WTC11 (cell line): ENCODE measurements at regions not wholly inside any gene's neighbourhood (a gene's known extent, or its start where the extent isn't known, plus 50 kb on each side); places are given as distances from the start of the nearest gene placed in this dataset.

Source experiments
- ATAC-seq: fragments of 200-7000 bp; cut with Tn5 transposase; 2 replicates; pipeline ENCODE4 v1.10.0; 2021; ENCODE audit warnings: mild to moderate bottlenecking, moderate library complexity
- CTCF ChIA-PET: fragments of 300-600 bp; sonication (Branson Sonifier 250); formaldehyde crosslinking; loops from one replicate; lab custom pipeline; 2021; ENCODE audit warnings: antibody characterized with exemption; lab: Charles Lee
- POLR2A ChIA-PET: fragments of 350-600 bp; sonication (Branson Sonifier 250); formaldehyde crosslinking; loops from one replicate; lab custom pipeline; 2021; ENCODE audit warnings: antibody characterized with exemption; lab: Charles Lee
- DNase-seq: peaks from one replicate; pipeline ENCODE4 v3.0.0; 2021; ENCODE audit warnings: low spot score
- H3K27ac Mint-ChIP-seq: 2 replicates; pipeline ENCODE4 v1.8.0; 2021; ENCODE audit warnings: mixed read lengths
- H3K27me3 Mint-ChIP-seq: 2 replicates; pipeline ENCODE4 v1.8.0; 2021; ENCODE audit warnings: low read depth, mild to moderate bottlenecking, moderate library complexity, mixed read lengths
- H3K36me3 Mint-ChIP-seq: 2 replicates; pipeline ENCODE4 v1.8.0; 2021; ENCODE audit warnings: mixed read lengths
- H3K4me1 Mint-ChIP-seq: 2 replicates; pipeline ENCODE4 v1.8.0; 2022; ENCODE audit warnings: mixed read lengths
- H3K4me3 Mint-ChIP-seq: 2 replicates; pipeline ENCODE4 v1.8.0; 2021; ENCODE audit warnings: mild to moderate bottlenecking, moderate library complexity, mixed read lengths
- H3K9me3 Mint-ChIP-seq: 2 replicates; pipeline ENCODE4 v1.8.0; 2021; ENCODE audit warnings: mixed read lengths
- ETV6 ChIP-seq: sonication (generic); formaldehyde crosslinking; IDR thresholded peaks from 2 replicates; pipeline ENCODE4 v1.8.1; 2022; ENCODE audit warnings: mild to moderate bottlenecking, missing genetic modification reagents
- IRF2 ChIP-seq: sonication (generic); formaldehyde crosslinking; IDR thresholded peaks from 2 replicates; pipeline ENCODE4 v1.8.0; 2022; ENCODE audit warnings: low read depth, missing genetic modification reagents, borderline replicate concordance
- NFE2L1 ChIP-seq: sonication (generic); formaldehyde crosslinking; IDR thresholded peaks from 2 replicates; pipeline ENCODE4 v1.8.1; 2023; ENCODE audit warnings: missing genetic modification reagents
- NFYB ChIP-seq: sonication (generic); formaldehyde crosslinking; conservative IDR thresholded peaks from 2 replicates; pipeline ENCODE4 v1.8.0; 2022; ENCODE audit warnings: low read depth, missing genetic modification reagents
- RELA ChIP-seq: sonication (generic); formaldehyde crosslinking; IDR thresholded peaks from 2 replicates; pipeline ENCODE4 v1.8.1; 2022; ENCODE audit warnings: missing genetic modification reagents, mild to moderate bottlenecking, borderline replicate concordance
- SMAD3 ChIP-seq: sonication (generic); formaldehyde crosslinking; IDR thresholded peaks from 2 replicates; pipeline ENCODE4 v1.8.0; 2022; ENCODE audit warnings: missing genetic modification reagents, mild to moderate bottlenecking, borderline replicate concordance
- SP1 ChIP-seq: sonication (generic); formaldehyde crosslinking; conservative IDR thresholded peaks from 2 replicates; pipeline ENCODE4 v1.8.1; 2022; ENCODE audit warnings: missing genetic modification reagents
- TCF7 ChIP-seq: sonication (generic); formaldehyde crosslinking; IDR thresholded peaks from 2 replicates; pipeline ENCODE4 v1.8.0; 2022; ENCODE audit warnings: mild to moderate bottlenecking, low read depth, missing genetic modification reagents, moderate library complexity
- TEAD4 ChIP-seq: sonication (generic); formaldehyde crosslinking; IDR thresholded peaks from 2 replicates; pipeline ENCODE4 v1.8.0; 2022; ENCODE audit warnings: mild to moderate bottlenecking, missing genetic modification reagents
- ZBTB21 ChIP-seq: sonication (generic); formaldehyde crosslinking; IDR thresholded peaks from 2 replicates; pipeline ENCODE4 v1.8.1; 2023; ENCODE audit warnings: mild to moderate bottlenecking, missing genetic modification reagents, borderline replicate concordance
- ZBTB43 ChIP-seq: sonication (generic); formaldehyde crosslinking; IDR thresholded peaks from 2 replicates; pipeline ENCODE4 v1.8.1; 2023; ENCODE audit warnings: mild to moderate bottlenecking, missing genetic modification reagents
- ZNF121 ChIP-seq: sonication (generic); formaldehyde crosslinking; IDR thresholded peaks from 2 replicates; pipeline ENCODE4 v1.8.0; 2023; ENCODE audit warnings: missing genetic modification reagents
- ZNF138 ChIP-seq: sonication (generic); formaldehyde crosslinking; conservative IDR thresholded peaks from 2 replicates; pipeline ENCODE4 v1.8.1; 2022; ENCODE audit warnings: mild to moderate bottlenecking, moderate library complexity, missing genetic modification reagents
- ZNF219 ChIP-seq: sonication (generic); formaldehyde crosslinking; IDR thresholded peaks from 2 replicates; pipeline ENCODE4 v1.8.0; 2023; ENCODE audit warnings: missing genetic modification reagents, mild to moderate bottlenecking, borderline replicate concordance
- ZNF671 ChIP-seq: fragments of 250-450 bp; sonication (Bioruptor Pico); IDR thresholded peaks from 2 replicates; pipeline ENCODE4 v1.8.0; 2021; ENCODE audit warnings: mild to moderate bottlenecking
- TF ChIP-seq, protein P1 (sequence below): sonication (generic); formaldehyde crosslinking; IDR thresholded peaks from 2 replicates; pipeline ENCODE4 v1.8.1; 2022; ENCODE audit warnings: missing genetic modification reagents, borderline replicate concordance
- TF ChIP-seq, protein P2 (sequence below): sonication (generic); formaldehyde crosslinking; conservative IDR thresholded peaks from 2 replicates; pipeline ENCODE4 v1.8.1; 2022; ENCODE audit warnings: mild to moderate bottlenecking, missing genetic modification reagents
- TF ChIP-seq, protein P3 (sequence below): fragments of 250-450 bp; sonication (Bioruptor Pico); conservative IDR thresholded peaks from 2 replicates; pipeline ENCODE4 v1.9.0; 2021; ENCODE audit warnings: mild to moderate bottlenecking
- TF ChIP-seq, protein P4 (sequence below): sonication (generic); formaldehyde crosslinking; IDR thresholded peaks from 2 replicates; pipeline ENCODE4 v1.8.0; 2023; ENCODE audit warnings: mild to moderate bottlenecking, missing genetic modification reagents
- TF ChIP-seq, protein P5 (sequence below): fragments of 250-450 bp; sonication (Bioruptor Pico); IDR thresholded peaks from 2 replicates; pipeline ENCODE4 v1.8.0; 2021; ENCODE audit warnings: mild to moderate bottlenecking
- TF ChIP-seq, protein P6 (sequence below): sonication (generic); formaldehyde crosslinking; IDR thresholded peaks from 2 replicates; pipeline ENCODE4 v1.8.0; 2022; ENCODE audit warnings: mild to moderate bottlenecking, missing genetic modification reagents
- TF ChIP-seq, protein P7 (sequence below): sonication (generic); formaldehyde crosslinking; conservative IDR thresholded peaks from 2 replicates; pipeline ENCODE4 v1.8.1; 2023; ENCODE audit warnings: mild to moderate bottlenecking, low read depth, missing genetic modification reagents, moderate library complexity

- TF ChIP-seq IRF2 (CRISPR knock-in tag) (no peak), ETV6 (CRISPR knock-in tag) (no peak), RELA (CRISPR knock-in tag) (no peak), TCF7 (CRISPR knock-in tag) (no peak), NFE2L1 (CRISPR knock-in tag) (no peak), SMAD3 (no peak), ZNF219 (CRISPR knock-in tag) (no peak), ZBTB21 (CRISPR knock-in tag) (no peak), TEAD4 (CRISPR knock-in tag) (no peak), ZNF121 (CRISPR knock-in tag) (no peak), ZBTB43 (CRISPR knock-in tag) (no peak)
- TF ChIP-seq, protein P1, sequence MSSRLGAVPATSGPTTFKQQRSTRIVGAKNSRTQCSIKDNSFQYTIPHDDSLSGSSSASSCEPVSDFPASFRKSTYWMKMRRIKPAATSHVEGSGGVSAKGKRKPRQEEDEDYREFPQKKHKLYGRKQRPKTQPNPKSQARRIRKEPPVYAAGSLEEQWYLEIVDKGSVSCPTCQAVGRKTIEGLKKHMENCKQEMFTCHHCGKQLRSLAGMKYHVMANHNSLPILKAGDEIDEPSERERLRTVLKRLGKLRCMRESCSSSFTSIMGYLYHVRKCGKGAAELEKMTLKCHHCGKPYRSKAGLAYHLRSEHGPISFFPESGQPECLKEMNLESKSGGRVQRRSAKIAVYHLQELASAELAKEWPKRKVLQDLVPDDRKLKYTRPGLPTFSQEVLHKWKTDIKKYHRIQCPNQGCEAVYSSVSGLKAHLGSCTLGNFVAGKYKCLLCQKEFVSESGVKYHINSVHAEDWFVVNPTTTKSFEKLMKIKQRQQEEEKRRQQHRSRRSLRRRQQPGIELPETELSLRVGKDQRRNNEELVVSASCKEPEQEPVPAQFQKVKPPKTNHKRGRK (CRISPR knock-in tag) = no peak
- TF ChIP-seq, protein P2, sequence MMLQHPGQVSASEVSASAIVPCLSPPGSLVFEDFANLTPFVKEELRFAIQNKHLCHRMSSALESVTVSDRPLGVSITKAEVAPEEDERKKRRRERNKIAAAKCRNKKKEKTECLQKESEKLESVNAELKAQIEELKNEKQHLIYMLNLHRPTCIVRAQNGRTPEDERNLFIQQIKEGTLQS (CRISPR knock-in tag) = no peak
- TF ChIP-seq, protein P3, sequence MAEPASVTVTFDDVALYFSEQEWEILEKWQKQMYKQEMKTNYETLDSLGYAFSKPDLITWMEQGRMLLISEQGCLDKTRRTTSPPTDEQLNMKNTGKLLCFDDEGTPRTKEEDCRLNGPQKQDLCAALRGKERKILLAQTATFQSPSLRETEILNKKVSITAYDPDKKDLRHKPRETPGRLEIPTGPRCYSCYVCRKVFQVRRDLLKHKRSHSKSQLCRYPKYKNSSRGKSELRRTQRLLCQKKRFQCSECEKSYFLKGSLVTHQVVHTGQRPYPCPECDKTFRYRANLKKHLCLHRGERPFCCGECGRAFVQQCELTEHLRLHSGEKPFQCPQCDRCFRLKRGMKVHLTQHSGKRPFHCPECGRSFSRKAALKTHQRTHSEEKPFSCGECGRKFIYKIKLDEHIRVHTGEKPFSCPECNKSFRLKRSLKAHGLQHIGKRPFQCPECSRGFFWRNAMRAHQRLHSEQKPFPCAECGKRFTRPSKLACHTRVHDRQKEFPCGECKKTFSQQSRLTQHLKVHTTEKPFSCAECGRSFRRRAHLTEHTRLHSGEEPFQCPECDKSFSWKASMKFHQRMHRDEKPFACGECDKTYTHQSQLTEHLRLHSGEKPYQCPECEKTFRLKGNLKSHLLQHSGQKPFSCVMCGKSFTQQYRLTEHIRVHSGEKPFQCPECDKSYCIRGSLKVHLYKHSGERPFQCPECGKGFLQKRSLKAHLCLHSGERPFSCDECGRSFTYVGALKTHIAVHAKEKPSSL (CRISPR knock-in tag) = no peak
- TF ChIP-seq, protein P4, sequence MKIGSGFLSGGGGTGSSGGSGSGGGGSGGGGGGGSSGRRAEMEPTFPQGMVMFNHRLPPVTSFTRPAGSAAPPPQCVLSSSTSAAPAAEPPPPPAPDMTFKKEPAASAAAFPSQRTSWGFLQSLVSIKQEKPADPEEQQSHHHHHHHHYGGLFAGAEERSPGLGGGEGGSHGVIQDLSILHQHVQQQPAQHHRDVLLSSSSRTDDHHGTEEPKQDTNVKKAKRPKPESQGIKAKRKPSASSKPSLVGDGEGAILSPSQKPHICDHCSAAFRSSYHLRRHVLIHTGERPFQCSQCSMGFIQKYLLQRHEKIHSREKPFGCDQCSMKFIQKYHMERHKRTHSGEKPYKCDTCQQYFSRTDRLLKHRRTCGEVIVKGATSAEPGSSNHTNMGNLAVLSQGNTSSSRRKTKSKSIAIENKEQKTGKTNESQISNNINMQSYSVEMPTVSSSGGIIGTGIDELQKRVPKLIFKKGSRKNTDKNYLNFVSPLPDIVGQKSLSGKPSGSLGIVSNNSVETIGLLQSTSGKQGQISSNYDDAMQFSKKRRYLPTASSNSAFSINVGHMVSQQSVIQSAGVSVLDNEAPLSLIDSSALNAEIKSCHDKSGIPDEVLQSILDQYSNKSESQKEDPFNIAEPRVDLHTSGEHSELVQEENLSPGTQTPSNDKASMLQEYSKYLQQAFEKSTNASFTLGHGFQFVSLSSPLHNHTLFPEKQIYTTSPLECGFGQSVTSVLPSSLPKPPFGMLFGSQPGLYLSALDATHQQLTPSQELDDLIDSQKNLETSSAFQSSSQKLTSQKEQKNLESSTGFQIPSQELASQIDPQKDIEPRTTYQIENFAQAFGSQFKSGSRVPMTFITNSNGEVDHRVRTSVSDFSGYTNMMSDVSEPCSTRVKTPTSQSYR = no peak
- TF ChIP-seq, all 79 proteins: peak for 0
- POLR2A ChIA-PET = no interaction called here
- Mint-ChIP-seq H3K4me3 (no peak overlapping the region), H3K27me3 (no peaks in the 10 kb centered on the region), H3K36me3 (peaks cover 8% of the 10 kb centered on the region; the same call in 1 of the 2 replicates), H3K27ac (no peak overlapping the region), H3K9me3 (peaks cover 8% of the 10 kb centered on the region), H3K4me1 (peaks cover 6% of the 10 kb centered on the region)
- CTCF ChIA-PET = no interaction called here
- ATAC-seq (no peak), DNase-seq (no peak)
Observed at GRCh38 chr1:216960716-216961115, 237.5 kb upstream of the ESRRG start.

- ATAC-seq (no peak), DNase-seq (no peak)
- Mint-ChIP-seq H3K27ac (no peak overlapping the region), H3K4me1 (peaks cover 6% of the 10 kb centered on the region), H3K4me3 (no peak overlapping the region), H3K9me3 (peaks cover 11% of the 10 kb centered on the region), H3K27me3 (no peaks in the 10 kb centered on the region), H3K36me3 (peaks cover 8% of the 10 kb centered on the region; the same call in 1 of the 2 replicates)
- ChIA-PET POLR2A (no interaction called here), CTCF (no interaction called here)
- TF ChIP-seq, protein P5, sequence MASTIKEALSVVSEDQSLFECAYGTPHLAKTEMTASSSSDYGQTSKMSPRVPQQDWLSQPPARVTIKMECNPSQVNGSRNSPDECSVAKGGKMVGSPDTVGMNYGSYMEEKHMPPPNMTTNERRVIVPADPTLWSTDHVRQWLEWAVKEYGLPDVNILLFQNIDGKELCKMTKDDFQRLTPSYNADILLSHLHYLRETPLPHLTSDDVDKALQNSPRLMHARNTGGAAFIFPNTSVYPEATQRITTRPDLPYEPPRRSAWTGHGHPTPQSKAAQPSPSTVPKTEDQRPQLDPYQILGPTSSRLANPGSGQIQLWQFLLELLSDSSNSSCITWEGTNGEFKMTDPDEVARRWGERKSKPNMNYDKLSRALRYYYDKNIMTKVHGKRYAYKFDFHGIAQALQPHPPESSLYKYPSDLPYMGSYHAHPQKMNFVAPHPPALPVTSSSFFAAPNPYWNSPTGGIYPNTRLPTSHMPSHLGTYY (CRISPR knock-in tag) = no peak
- TF ChIP-seq, protein P6, sequence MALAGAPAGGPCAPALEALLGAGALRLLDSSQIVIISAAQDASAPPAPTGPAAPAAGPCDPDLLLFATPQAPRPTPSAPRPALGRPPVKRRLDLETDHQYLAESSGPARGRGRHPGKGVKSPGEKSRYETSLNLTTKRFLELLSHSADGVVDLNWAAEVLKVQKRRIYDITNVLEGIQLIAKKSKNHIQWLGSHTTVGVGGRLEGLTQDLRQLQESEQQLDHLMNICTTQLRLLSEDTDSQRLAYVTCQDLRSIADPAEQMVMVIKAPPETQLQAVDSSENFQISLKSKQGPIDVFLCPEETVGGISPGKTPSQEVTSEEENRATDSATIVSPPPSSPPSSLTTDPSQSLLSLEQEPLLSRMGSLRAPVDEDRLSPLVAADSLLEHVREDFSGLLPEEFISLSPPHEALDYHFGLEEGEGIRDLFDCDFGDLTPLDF (CRISPR knock-in tag) = no peak
- no peak for TF ChIP-seq TEAD4 (CRISPR knock-in tag)
- TF ChIP-seq NFYB = no peak
- TF ChIP-seq, protein P2 (CRISPR knock-in tag) = no peak
- no peak for TF ChIP-seq ZNF121 (CRISPR knock-in tag)
- no peak for TF ChIP-seq ZNF138 (CRISPR knock-in tag)
- TF ChIP-seq, protein P7, sequence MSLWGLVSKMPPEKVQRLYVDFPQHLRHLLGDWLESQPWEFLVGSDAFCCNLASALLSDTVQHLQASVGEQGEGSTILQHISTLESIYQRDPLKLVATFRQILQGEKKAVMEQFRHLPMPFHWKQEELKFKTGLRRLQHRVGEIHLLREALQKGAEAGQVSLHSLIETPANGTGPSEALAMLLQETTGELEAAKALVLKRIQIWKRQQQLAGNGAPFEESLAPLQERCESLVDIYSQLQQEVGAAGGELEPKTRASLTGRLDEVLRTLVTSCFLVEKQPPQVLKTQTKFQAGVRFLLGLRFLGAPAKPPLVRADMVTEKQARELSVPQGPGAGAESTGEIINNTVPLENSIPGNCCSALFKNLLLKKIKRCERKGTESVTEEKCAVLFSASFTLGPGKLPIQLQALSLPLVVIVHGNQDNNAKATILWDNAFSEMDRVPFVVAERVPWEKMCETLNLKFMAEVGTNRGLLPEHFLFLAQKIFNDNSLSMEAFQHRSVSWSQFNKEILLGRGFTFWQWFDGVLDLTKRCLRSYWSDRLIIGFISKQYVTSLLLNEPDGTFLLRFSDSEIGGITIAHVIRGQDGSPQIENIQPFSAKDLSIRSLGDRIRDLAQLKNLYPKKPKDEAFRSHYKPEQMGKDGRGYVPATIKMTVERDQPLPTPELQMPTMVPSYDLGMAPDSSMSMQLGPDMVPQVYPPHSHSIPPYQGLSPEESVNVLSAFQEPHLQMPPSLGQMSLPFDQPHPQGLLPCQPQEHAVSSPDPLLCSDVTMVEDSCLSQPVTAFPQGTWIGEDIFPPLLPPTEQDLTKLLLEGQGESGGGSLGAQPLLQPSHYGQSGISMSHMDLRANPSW (CRISPR knock-in tag) = no peak
- no peak for TF ChIP-seq SP1
- TF ChIP-seq ZNF671 (CRISPR knock-in tag) = no peak
Observed at GRCh38 chr1:216958569-216958968, 235.3 kb upstream of the ESRRG start.
